ENCODE measurements at regions not wholly inside any gene's neighbourhood (a gene's known extent, or its start where the extent isn't known, plus 50 kb on each side); places are given as distances from the start of the nearest gene placed in this dataset.

DNA sequence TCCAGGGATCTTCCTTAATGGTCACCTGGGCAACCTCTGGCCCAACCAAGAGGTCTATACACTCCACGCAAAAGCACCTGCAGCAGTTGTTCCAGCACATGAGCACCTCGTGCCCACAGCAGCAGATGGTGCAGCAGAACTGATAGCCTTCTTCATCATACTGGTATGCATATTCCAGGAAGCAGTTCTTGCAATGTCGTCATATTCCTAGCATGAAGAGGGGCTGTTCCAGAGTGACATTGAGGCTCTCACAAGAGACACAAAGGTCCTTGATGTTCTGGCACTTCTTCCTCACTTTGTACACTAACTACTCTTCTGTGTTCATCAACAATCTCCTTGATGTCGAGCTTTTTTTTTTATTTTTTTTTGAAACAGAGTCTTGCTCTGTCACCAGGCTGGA lies 386.2 kb downstream of the MEIS1 start:
- H3K9me3 ChIP-seq (ENCODE audit: control insufficient read depth, insufficient read depth, low read length) = no peaks in the 10 kb centered on the region
- H3K36me3 ChIP-seq (ENCODE audit: control insufficient read depth, low read length) = no peaks in the 10 kb centered on the region
- no peaks in the 10 kb centered on the region for H3K79me2 ChIP-seq (ENCODE audit: control insufficient read depth, low read length)
- no peak for TF ChIP-seq EZH2phosphoT487 (IDR thresholded peaks at IDR 0.05; ENCODE audit: borderline replicate concordance, low read length)
- TF ChIP-seq, protein P1, sequence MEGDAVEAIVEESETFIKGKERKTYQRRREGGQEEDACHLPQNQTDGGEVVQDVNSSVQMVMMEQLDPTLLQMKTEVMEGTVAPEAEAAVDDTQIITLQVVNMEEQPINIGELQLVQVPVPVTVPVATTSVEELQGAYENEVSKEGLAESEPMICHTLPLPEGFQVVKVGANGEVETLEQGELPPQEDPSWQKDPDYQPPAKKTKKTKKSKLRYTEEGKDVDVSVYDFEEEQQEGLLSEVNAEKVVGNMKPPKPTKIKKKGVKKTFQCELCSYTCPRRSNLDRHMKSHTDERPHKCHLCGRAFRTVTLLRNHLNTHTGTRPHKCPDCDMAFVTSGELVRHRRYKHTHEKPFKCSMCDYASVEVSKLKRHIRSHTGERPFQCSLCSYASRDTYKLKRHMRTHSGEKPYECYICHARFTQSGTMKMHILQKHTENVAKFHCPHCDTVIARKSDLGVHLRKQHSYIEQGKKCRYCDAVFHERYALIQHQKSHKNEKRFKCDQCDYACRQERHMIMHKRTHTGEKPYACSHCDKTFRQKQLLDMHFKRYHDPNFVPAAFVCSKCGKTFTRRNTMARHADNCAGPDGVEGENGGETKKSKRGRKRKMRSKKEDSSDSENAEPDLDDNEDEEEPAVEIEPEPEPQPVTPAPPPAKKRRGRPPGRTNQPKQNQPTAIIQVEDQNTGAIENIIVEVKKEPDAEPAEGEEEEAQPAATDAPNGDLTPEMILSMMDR (IDR thresholded peaks at IDR 0.05; ENCODE audit: low read depth, low read length, poor library complexity, severe bottlenecking) = no peak
- H3K4me3 ChIP-seq (ENCODE audit: low read length) = no peak overlapping the region
- no peaks in the 10 kb centered on the region for H3F3A ChIP-seq (ENCODE audit: control insufficient read depth, insufficient read depth)
- H3K4me1 ChIP-seq (ENCODE audit: control insufficient read depth, low read length) = no peaks in the 10 kb centered on the region
- no peak overlapping the region for H3K4me2 ChIP-seq (ENCODE audit: low read length)
- no peak overlapping the region for H3K27ac ChIP-seq (ENCODE audit: low read depth, low read length)
- H4K20me1 ChIP-seq (ENCODE audit: control insufficient read depth, insufficient read depth, low read depth, low read length) = no peaks in the 10 kb centered on the region
- no peaks in the 10 kb centered on the region for H3K9me2 ChIP-seq (replicated peaks; ENCODE audit: control insufficient read depth, low read length)
- no peaks in the 10 kb centered on the region for H3K27me3 ChIP-seq (ENCODE audit: control insufficient read depth, low read length)

DNA sequence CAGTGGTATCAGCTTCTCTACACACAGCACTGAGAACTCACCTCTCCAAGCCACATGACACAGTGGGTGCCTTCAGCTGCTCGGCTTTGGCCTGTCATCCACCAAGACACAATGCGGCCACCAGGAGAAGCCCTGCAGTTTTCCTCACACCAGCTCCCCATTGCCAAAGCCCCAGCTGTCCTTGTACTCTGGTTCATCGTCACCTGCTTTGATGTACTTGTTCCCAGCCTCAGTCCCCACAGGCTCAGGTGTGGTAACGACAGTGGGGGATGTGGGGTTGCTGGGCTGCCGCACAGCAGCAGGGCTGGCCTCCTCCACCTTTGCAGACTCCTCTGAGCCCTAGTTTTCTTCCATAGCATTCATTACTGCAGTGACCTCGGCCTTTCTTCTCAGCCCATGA lies 387.3 kb downstream of the MEIS1 start:
- H4K20me1 ChIP-seq (ENCODE audit: control insufficient read depth, insufficient read depth, low read depth, low read length) = no peaks in the 10 kb centered on the region
- no peaks in the 10 kb centered on the region for H3F3A ChIP-seq (ENCODE audit: control insufficient read depth, insufficient read depth)
- H3K79me2 ChIP-seq (ENCODE audit: control insufficient read depth, low read length) = no peaks in the 10 kb centered on the region
- TF ChIP-seq EZH2phosphoT487 (IDR thresholded peaks at IDR 0.05; ENCODE audit: borderline replicate concordance, low read length) = no peak
- TF ChIP-seq, protein P1 (IDR thresholded peaks at IDR 0.05; ENCODE audit: low read depth, low read length, poor library complexity, severe bottlenecking) = no peak
- H3K4me1 ChIP-seq (ENCODE audit: control insufficient read depth, low read length) = no peaks in the 10 kb centered on the region
- no peak overlapping the region for H3K4me3 ChIP-seq (ENCODE audit: low read length)
- H3K36me3 ChIP-seq (ENCODE audit: control insufficient read depth, low read length) = no peaks in the 10 kb centered on the region
- no peaks in the 10 kb centered on the region for H3K9me2 ChIP-seq (replicated peaks; ENCODE audit: control insufficient read depth, low read length)
- no peaks in the 10 kb centered on the region for H3K9me3 ChIP-seq (ENCODE audit: control insufficient read depth, insufficient read depth, low read length)
- no peak overlapping the region for H3K27ac ChIP-seq (ENCODE audit: low read depth, low read length)
- no peaks in the 10 kb centered on the region for H3K27me3 ChIP-seq (ENCODE audit: control insufficient read depth, low read length)
- H3K4me2 ChIP-seq (ENCODE audit: low read length) = no peak overlapping the region

DNA sequence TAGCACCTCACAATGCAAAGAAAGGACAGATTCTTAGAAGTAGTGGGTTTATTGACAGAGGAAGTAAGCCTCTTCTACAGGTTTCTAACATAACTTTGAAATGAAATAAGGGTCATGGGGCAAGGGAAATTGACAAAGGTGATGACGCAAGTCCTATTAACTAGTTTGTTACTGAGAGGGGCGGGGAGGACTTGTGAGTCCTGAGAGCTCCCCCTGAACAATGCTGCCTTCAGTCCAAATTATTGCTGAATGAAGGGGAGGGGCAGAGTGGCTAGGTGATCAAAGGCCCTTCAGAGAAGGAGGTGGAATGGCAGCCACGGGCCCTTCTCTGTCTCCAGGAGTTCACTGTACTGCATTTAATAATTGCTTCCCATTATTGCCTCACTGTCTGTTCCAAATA lies 390.0 kb downstream of the MEIS1 start:
- H3K4me1 ChIP-seq (ENCODE audit: control insufficient read depth, low read length) = no peaks in the 10 kb centered on the region
- H3K9me3 ChIP-seq (ENCODE audit: control insufficient read depth, insufficient read depth, low read length) = no peaks in the 10 kb centered on the region
- no peaks in the 10 kb centered on the region for H3F3A ChIP-seq (ENCODE audit: control insufficient read depth, insufficient read depth)
- H3K79me2 ChIP-seq (ENCODE audit: control insufficient read depth, low read length) = no peaks in the 10 kb centered on the region
- H3K36me3 ChIP-seq (ENCODE audit: control insufficient read depth, low read length) = no peaks in the 10 kb centered on the region
- H4K20me1 ChIP-seq (ENCODE audit: control insufficient read depth, insufficient read depth, low read depth, low read length) = no peaks in the 10 kb centered on the region
- H3K4me2 ChIP-seq (ENCODE audit: low read length) = no peak overlapping the region
- H3K27ac ChIP-seq (ENCODE audit: low read depth, low read length) = no peak overlapping the region
- H3K9me2 ChIP-seq (replicated peaks; ENCODE audit: control insufficient read depth, low read length) = no peaks in the 10 kb centered on the region
- no peaks in the 10 kb centered on the region for H3K27me3 ChIP-seq (ENCODE audit: control insufficient read depth, low read length)
- TF ChIP-seq, protein P1 (IDR thresholded peaks at IDR 0.05; ENCODE audit: low read depth, low read length, poor library complexity, severe bottlenecking) = no peak
- TF ChIP-seq EZH2phosphoT487 (IDR thresholded peaks at IDR 0.05; ENCODE audit: borderline replicate concordance, low read length) = no peak
- H3K4me3 ChIP-seq (ENCODE audit: low read length) = no peak overlapping the region

DNA sequence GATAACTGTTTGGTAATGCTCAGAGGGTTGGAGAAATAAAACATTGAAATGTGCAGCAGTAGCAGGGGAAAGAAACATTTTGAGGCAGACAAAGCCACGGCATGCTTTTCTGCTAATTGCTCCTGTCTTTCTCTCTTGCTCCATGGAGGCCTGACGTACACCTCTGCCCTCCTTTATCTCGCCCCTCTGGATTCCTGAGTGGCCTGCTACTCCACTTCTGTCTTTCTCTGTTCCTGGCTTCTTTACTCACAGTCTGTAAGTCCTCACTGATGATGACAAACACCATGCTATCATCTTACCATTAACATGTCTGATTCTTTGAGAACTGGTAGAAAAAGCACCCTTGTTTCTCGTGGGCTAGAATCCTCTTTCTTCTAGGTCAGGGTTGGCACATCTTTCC lies 392.9 kb downstream of the MEIS1 start:
- no peaks in the 10 kb centered on the region for H3K27me3 ChIP-seq (ENCODE audit: control insufficient read depth, low read length)
- H3F3A ChIP-seq (ENCODE audit: control insufficient read depth, insufficient read depth) = no peaks in the 10 kb centered on the region

More for the DNA sequence above, 392.9 kb downstream of the MEIS1 start:
- Histone ChIP-seq H3K79me2 (ENCODE audit: control insufficient read depth, low read length) (no peaks in the 10 kb centered on the region), H3K4me1 (ENCODE audit: control insufficient read depth, low read length) (no peaks in the 10 kb centered on the region), H3K9me3 (ENCODE audit: control insufficient read depth, insufficient read depth, low read length) (peaks cover 3% of the 10 kb centered on the region; the same call in 1 of the 2 replicates), H3K4me2 (ENCODE audit: low read length) (no peak overlapping the region), H4K20me1 (ENCODE audit: control insufficient read depth, insufficient read depth, low read depth, low read length) (no peaks in the 10 kb centered on the region), H3K27ac (ENCODE audit: low read depth, low read length) (no peak overlapping the region), H3K36me3 (ENCODE audit: control insufficient read depth, low read length) (no peaks in the 10 kb centered on the region), H3K9me2 (replicated peaks; ENCODE audit: control insufficient read depth, low read length) (no peaks in the 10 kb centered on the region), H3K4me3 (ENCODE audit: low read length) (no peak overlapping the region)
- TF ChIP-seq EZH2phosphoT487 (IDR thresholded peaks at IDR 0.05; ENCODE audit: borderline replicate concordance, low read length) = no peak
- TF ChIP-seq, protein P1 (IDR thresholded peaks at IDR 0.05; ENCODE audit: low read depth, low read length, poor library complexity, severe bottlenecking) = no peak
